NCI-H1092 (cell line): ENCODE measurements at regions not wholly inside any gene's neighbourhood (a gene's known extent, or its start where the extent isn't known, plus 50 kb on each side); places are given as distances from the start of the nearest gene placed in this dataset.

Source experiments
- DNase-seq: peaks from one replicate; lab custom pipeline; 2025; lab: John Stamatoyannopoulos, UW

GRCh38 chr18:61164321-61164720 is 168.9 kb upstream of the CDH20 start:
- DNase-seq = no peak

- no peak for DNase-seq
These were observed 165.3 kb upstream of the CDH20 start for GRCh38 chr18:61167902-61168301.

GRCh38 chr18:61169386-61169785 is 163.8 kb upstream of the CDH20 start:
- no peak for DNase-seq

- DNase-seq = no peak
These were observed 160.6 kb upstream of the CDH20 start for GRCh38 chr18:61172624-61173023.

- DNase-seq = peak; percentile 64
These were observed 159.7 kb upstream of the CDH20 start for GRCh38 chr18:61173554-61173953.

- DNase-seq = no peak
These were observed 149.4 kb upstream of the CDH20 start for GRCh38 chr18:61183798-61184197.

- DNase-seq = no peak
These were observed 145.3 kb upstream of the CDH20 start for GRCh38 chr18:61187971-61188370.

GRCh38 chr18:61189376-61189775 is 143.9 kb upstream of the CDH20 start:
- DNase-seq = no peak

- no peak for DNase-seq
These were observed 138.5 kb upstream of the CDH20 start for GRCh38 chr18:61194726-61195125.

- DNase-seq = no peak
These were observed 136.5 kb upstream of the CDH20 start for GRCh38 chr18:61196750-61197149.

- no peak for DNase-seq
These were observed 134.7 kb upstream of the CDH20 start for GRCh38 chr18:61198486-61198885.

- DNase-seq = no peak
These were observed 133.9 kb upstream of the CDH20 start for GRCh38 chr18:61199171-61199848.

GRCh38 chr18:61201511-61201910 is 131.7 kb upstream of the CDH20 start:
- DNase-seq = no peak

- DNase-seq = no peak
These were observed 130.1 kb upstream of the CDH20 start for GRCh38 chr18:61203151-61203550.

- DNase-seq = no peak
These were observed 123.4 kb upstream of the CDH20 start for GRCh38 chr18:61209801-61210200.

GRCh38 chr18:61216051-61216450 is 117.2 kb upstream of the CDH20 start:
- no peak for DNase-seq

- DNase-seq = no peak
These were observed 111.0 kb upstream of the CDH20 start for GRCh38 chr18:61222206-61222605.

GRCh38 chr18:61225336-61225735 is 107.9 kb upstream of the CDH20 start:
- no peak for DNase-seq

- no peak for DNase-seq
These were observed 96.7 kb upstream of the CDH20 start for GRCh38 chr18:61236356-61237057.

- no peak for DNase-seq
These were observed 95.7 kb upstream of the CDH20 start for GRCh38 chr18:61237529-61237928.

GRCh38 chr18:61239051-61239450 is 94.2 kb upstream of the CDH20 start:
- peak; percentile 15 for DNase-seq

GRCh38 chr18:61241260-61241853 is 91.9 kb upstream of the CDH20 start:
- DNase-seq = no peak

- no peak for DNase-seq
These were observed 88.6 kb upstream of the CDH20 start for GRCh38 chr18:61244632-61245031.
